ENCODE measurements at regions not wholly inside any gene's neighbourhood (a gene's known extent, or its start where the extent isn't known, plus 50 kb on each side); places are given as distances from the start of the nearest gene placed in this dataset.
"Not testable (repeated sequence)": the region's sequence is repeated elsewhere in the genome, so short reads cannot be mapped to it uniquely, and the experiment has no call there.

DNA sequence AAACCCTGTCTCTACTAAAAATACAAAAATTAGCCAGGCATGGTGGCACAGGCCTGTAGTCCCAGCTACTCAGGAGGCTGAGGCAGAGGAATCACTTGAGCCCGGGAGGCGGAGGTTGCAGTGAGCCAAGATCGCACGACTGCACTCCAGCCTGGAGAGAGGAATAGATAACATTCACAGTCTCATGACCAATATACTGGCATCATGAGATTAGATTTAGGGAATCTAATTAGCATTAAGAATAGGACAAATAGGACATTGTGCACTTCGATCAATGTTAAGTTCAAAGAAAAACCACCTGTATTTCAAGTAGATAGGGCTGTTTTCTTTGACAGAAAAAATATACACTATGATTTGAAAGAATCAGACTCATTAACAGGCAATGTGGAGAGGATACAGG lies 118.0 kb upstream of the TBCA start:
- TF ChIP-seq, protein P1, sequence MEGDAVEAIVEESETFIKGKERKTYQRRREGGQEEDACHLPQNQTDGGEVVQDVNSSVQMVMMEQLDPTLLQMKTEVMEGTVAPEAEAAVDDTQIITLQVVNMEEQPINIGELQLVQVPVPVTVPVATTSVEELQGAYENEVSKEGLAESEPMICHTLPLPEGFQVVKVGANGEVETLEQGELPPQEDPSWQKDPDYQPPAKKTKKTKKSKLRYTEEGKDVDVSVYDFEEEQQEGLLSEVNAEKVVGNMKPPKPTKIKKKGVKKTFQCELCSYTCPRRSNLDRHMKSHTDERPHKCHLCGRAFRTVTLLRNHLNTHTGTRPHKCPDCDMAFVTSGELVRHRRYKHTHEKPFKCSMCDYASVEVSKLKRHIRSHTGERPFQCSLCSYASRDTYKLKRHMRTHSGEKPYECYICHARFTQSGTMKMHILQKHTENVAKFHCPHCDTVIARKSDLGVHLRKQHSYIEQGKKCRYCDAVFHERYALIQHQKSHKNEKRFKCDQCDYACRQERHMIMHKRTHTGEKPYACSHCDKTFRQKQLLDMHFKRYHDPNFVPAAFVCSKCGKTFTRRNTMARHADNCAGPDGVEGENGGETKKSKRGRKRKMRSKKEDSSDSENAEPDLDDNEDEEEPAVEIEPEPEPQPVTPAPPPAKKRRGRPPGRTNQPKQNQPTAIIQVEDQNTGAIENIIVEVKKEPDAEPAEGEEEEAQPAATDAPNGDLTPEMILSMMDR (IDR thresholded peaks at IDR 0.05): not testable (repeated sequence)
- TF ChIP-seq POLR2A (IDR thresholded peaks at IDR 0.05): not testable (repeated sequence)

Data from testis (tissue), 2 donors.